GM23338 (cell line): ENCODE measurements at regions not wholly inside any gene's neighbourhood (a gene's known extent, or its start where the extent isn't known, plus 50 kb on each side); places are given as distances from the start of the nearest gene placed in this dataset.

ENCODE experiments used
- CREB1 ChIP-seq: fragments of 250-450 bp; sonication (Bioruptor Pico); IDR thresholded peaks from 2 replicates; pipeline ENCODE4 v1.5.0; 2020; ENCODE audit warnings: low read depth, mild to moderate bottlenecking, moderate library complexity
- ETS1 ChIP-seq: IDR thresholded peaks from 2 replicates; pipeline ENCODE4 v1.6.1; 2016; ENCODE audit warnings: antibody characterized with exemption
- EZH2 ChIP-seq: fragments of 200-600 bp; sonication (generic); IDR thresholded peaks from one replicate; pipeline ENCODE4 v1.8.0; 2017; ENCODE audit warnings: antibody characterized with exemption, mild to moderate bottlenecking, low read depth; ENCODE audit not compliant: unreplicated experiment
- JUNB ChIP-seq: IDR thresholded peaks from one replicate; pipeline ENCODE4 v1.6.1; 2016; ENCODE audit warnings: antibody characterized with exemption; ENCODE audit not compliant: unreplicated experiment
- NANOG ChIP-seq: IDR thresholded peaks from 2 replicates; pipeline ENCODE4 v1.6.1; 2016; ENCODE audit warnings: antibody characterized with exemption, borderline replicate concordance
- POLR2AphosphoS5 ChIP-seq: IDR thresholded peaks from 2 replicates; pipeline ENCODE4 v1.6.1; 2016; ENCODE audit warnings: antibody characterized with exemption, low read depth
- REST ChIP-seq: IDR thresholded peaks from one replicate; pipeline ENCODE4 v1.6.1; 2018; ENCODE audit warnings: antibody characterized with exemption; ENCODE audit not compliant: unreplicated experiment
- TF ChIP-seq, protein P1 (sequence below), 2 experiments: fragments of 200-600 bp in 1 of 2; sonication (generic) in 1 of 2; conservative IDR thresholded peaks; 2 replicates each; pipeline versions ENCODE4 v1.5.1 to v1.6.1; 2016 to 2017; ENCODE audit warnings: antibody characterized with exemption in 2 of 2, low read depth in 2 of 2, mild to moderate bottlenecking in 2 of 2, moderate library complexity in 1 of 2
- TF ChIP-seq, protein P2 (sequence below): fragments of 250-450 bp; sonication (Bioruptor Pico); IDR thresholded peaks from 2 replicates; pipeline ENCODE4 v1.5.0; 2020; ENCODE audit warnings: mild to moderate bottlenecking, moderate library complexity

DNA sequence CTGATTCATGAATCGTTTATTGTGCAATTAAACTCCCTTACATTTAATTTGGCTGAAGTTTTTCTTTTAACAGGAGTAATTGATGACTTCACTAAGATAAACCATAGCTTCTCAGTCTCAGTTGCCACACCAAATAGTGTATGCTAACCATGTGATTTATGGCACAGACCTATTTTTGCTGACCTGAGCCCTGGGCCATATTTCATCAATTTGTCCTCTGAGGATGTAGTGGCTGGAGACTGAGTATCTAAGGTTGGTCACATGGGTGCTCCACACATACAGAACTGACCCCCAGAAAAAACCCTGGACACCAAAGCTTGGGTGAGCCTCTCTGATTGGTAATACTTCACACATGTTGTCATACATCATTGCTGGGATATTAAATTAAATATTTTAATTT is 255.1 kb downstream of the NEDD1 start:
- TF ChIP-seq, protein P1, sequence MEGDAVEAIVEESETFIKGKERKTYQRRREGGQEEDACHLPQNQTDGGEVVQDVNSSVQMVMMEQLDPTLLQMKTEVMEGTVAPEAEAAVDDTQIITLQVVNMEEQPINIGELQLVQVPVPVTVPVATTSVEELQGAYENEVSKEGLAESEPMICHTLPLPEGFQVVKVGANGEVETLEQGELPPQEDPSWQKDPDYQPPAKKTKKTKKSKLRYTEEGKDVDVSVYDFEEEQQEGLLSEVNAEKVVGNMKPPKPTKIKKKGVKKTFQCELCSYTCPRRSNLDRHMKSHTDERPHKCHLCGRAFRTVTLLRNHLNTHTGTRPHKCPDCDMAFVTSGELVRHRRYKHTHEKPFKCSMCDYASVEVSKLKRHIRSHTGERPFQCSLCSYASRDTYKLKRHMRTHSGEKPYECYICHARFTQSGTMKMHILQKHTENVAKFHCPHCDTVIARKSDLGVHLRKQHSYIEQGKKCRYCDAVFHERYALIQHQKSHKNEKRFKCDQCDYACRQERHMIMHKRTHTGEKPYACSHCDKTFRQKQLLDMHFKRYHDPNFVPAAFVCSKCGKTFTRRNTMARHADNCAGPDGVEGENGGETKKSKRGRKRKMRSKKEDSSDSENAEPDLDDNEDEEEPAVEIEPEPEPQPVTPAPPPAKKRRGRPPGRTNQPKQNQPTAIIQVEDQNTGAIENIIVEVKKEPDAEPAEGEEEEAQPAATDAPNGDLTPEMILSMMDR (conservative IDR thresholded peaks at IDR 0.05; ENCODE audit: low read depth in 2 of 2), result no peak
- no peak for TF ChIP-seq REST
- TF ChIP-seq POLR2AphosphoS5, result no peak
- TF ChIP-seq EZH2, result no peak
- TF ChIP-seq JUNB, result no peak
- no peak for TF ChIP-seq CREB1 (CRISPR knock-in tag)
- TF ChIP-seq, protein P2, sequence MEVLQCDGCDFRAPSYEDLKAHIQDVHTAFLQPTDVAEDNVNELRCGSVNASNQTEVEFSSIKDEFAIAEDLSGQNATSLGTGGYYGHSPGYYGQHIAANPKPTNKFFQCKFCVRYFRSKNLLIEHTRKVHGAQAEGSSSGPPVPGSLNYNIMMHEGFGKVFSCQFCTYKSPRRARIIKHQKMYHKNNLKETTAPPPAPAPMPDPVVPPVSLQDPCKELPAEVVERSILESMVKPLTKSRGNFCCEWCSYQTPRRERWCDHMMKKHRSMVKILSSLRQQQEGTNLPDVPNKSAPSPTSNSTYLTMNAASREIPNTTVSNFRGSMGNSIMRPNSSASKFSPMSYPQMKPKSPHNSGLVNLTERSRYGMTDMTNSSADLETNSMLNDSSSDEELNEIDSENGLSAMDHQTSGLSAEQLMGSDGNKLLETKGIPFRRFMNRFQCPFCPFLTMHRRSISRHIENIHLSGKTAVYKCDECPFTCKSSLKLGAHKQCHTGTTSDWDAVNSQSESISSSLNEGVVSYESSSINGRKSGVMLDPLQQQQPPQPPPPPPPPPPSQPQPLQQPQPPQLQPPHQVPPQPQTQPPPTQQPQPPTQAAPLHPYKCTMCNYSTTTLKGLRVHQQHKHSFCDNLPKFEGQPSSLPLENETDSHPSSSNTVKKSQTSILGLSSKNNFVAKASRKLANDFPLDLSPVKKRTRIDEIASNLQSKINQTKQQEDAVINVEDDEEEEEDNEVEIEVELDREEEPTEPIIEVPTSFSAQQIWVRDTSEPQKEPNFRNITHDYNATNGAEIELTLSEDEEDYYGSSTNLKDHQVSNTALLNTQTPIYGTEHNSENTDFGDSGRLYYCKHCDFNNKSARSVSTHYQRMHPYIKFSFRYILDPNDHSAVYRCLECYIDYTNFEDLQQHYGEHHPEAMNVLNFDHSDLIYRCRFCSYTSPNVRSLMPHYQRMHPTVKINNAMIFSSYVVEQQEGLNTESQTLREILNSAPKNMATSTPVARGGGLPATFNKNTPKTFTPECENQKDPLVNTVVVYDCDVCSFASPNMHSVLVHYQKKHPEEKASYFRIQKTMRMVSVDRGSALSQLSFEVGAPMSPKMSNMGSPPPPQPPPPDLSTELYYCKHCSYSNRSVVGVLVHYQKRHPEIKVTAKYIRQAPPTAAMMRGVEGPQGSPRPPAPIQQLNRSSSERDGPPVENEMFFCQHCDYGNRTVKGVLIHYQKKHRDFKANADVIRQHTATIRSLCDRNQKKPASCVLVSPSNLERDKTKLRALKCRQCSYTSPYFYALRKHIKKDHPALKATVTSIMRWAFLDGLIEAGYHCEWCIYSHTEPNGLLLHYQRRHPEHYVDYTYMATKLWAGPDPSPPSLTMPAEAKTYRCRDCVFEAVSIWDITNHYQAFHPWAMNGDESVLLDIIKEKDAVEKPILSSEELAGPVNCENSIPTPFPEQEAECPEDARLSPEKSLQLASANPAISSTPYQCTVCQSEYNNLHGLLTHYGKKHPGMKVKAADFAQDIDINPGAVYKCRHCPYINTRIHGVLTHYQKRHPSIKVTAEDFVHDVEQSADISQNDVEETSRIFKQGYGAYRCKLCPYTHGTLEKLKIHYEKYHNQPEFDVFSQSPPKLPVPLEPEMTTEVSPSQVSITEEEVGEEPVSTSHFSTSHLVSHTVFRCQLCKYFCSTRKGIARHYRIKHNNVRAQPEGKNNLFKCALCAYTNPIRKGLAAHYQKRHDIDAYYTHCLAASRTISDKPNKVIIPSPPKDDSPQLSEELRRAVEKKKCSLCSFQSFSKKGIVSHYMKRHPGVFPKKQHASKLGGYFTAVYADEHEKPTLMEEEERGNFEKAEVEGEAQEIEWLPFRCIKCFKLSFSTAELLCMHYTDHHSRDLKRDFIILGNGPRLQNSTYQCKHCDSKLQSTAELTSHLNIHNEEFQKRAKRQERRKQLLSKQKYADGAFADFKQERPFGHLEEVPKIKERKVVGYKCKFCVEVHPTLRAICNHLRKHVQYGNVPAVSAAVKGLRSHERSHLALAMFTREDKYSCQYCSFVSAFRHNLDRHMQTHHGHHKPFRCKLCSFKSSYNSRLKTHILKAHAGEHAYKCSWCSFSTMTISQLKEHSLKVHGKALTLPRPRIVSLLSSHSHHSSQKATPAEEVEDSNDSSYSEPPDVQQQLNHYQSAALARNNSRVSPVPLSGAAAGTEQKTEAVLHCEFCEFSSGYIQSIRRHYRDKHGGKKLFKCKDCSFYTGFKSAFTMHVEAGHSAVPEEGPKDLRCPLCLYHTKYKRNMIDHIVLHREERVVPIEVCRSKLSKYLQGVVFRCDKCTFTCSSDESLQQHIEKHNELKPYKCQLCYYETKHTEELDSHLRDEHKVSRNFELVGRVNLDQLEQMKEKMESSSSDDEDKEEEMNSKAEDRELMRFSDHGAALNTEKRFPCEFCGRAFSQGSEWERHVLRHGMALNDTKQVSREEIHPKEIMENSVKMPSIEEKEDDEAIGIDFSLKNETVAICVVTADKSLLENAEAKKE (CRISPR knock-in tag), result no peak
- TF ChIP-seq ETS1, result no peak
- no peak for TF ChIP-seq NANOG
